SK-N-MC (cell line): ENCODE measurements at regions not wholly inside any gene's neighbourhood (a gene's known extent, or its start where the extent isn't known, plus 50 kb on each side); places are given as distances from the start of the nearest gene placed in this dataset.
A peak's percentile ranks its signal among the peaks of the same experiment; 100 is the strongest.

ENCODE experiments used
- DNase-seq: peaks from one replicate; pipeline ENCODE4 v3.0.0-alpha.2; 2011; ENCODE audit warnings: low read depth, low spot score
- H3K27ac ChIP-seq: fragments of 200-600 bp; sonication (generic); 2 replicates; pipeline ENCODE4 v1.5.1; 2016; ENCODE audit warnings: mixed run types
- H3K36me3 ChIP-seq: fragments of 200-600 bp; sonication (generic); 2 replicates; pipeline ENCODE4 v1.6.1; 2017; ENCODE audit warnings: antibody characterized with exemption, low read length, mixed read lengths; ENCODE audit not compliant: insufficient read depth
- H3K4me3 ChIP-seq: fragments of 200-600 bp; sonication (generic); 2 replicates; pipeline ENCODE4 v1.5.1; 2016
- H3K9ac ChIP-seq: fragments of 200-600 bp; sonication (generic); 2 replicates; pipeline ENCODE4 v1.8.0; 2017; ENCODE audit warnings: mixed run types, mixed read lengths; ENCODE audit not compliant: insufficient read length
- H3K9me3 ChIP-seq: fragments of 200-600 bp; sonication (generic); 2 replicates; pipeline ENCODE4 v1.6.1; 2017; ENCODE audit warnings: low read depth, mild to moderate bottlenecking, antibody characterized with exemption, low read length, moderate library complexity, mixed read lengths
- EZH2 ChIP-seq: fragments of 200-600 bp; sonication (generic); IDR thresholded peaks from one replicate; pipeline ENCODE4 v1.6.1; 2017; ENCODE audit warnings: antibody characterized with exemption
- FOXP2 ChIP-seq: optimal IDR thresholded peaks from 2 replicates; pipeline ENCODE3; 2011; ENCODE audit warnings: mild to moderate bottlenecking, moderate library complexity; ENCODE audit not compliant: insufficient read depth; ENCODE audit errors: extremely low read length, control extremely low read depth
- POLR2AphosphoS5 ChIP-seq: IDR thresholded peaks from 2 replicates; pipeline ENCODE4 v1.6.1; 2012; ENCODE audit warnings: mild to moderate bottlenecking, low read depth, low read length, borderline replicate concordance

DNA sequence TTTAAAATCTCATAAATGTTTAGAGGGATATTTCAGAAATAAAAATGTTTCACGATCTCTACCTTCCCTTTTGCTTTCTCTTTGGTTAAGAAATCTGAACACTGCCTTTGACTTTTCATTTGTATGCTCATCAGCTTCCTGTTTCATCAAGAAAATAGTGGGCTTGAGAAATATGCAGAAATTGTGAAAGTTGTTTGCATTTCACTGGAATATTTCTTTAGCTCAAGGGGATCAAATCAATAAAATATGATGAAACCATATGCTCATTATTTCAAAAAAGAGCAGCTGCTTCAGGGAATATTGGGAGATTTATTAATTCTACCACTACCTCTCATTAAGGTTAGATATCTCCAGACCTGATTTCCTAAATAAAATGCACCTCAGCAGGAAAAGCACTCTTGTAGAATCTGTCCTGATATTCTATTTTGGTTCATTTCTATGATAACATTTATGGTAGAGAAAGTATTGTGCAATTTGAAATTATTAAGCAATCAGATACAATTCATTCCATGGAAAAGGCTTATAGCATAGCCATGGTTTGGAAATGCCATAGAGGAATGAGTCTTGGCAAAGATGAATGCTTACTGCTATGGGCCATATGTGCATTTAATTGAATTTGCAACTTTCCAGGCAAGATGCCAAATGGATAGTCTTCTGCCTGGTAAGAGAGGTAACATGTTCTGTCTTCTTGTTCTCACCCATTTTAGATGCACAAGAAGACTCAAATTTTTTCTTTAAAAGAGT is 212.6 kb upstream of the SLC16A7 start:
- Histone ChIP-seq H3K4me3 (peak overlapping the region; percentile 81), H3K27ac (peak overlapping the region; percentile 99), H3K9ac (peak overlapping the region; percentile 78), H3K9me3 (no peaks in the 10 kb centered on the region), H3K36me3 (no peaks in the 10 kb centered on the region)
- DNase-seq = peak; percentile 95
- TF ChIP-seq POLR2AphosphoS5 = no peak
- TF ChIP-seq EZH2 = no peak
- no peak for TF ChIP-seq FOXP2

- DNase-seq = no peak
- H3K9me3 ChIP-seq = no peaks in the 10 kb centered on the region
- TF ChIP-seq FOXP2 = no peak
- no peak for TF ChIP-seq POLR2AphosphoS5
- no peak for TF ChIP-seq EZH2
- peak overlapping the region; percentile 99 for H3K27ac ChIP-seq
- H3K4me3 ChIP-seq = peak overlapping the region; percentile 81
- H3K9ac ChIP-seq = peak overlapping the region; percentile 78
- no peaks in the 10 kb centered on the region for H3K36me3 ChIP-seq
Observed at GRCh38 chr12:59382282-59383078, 213.3 kb upstream of the SLC16A7 start.

DNA sequence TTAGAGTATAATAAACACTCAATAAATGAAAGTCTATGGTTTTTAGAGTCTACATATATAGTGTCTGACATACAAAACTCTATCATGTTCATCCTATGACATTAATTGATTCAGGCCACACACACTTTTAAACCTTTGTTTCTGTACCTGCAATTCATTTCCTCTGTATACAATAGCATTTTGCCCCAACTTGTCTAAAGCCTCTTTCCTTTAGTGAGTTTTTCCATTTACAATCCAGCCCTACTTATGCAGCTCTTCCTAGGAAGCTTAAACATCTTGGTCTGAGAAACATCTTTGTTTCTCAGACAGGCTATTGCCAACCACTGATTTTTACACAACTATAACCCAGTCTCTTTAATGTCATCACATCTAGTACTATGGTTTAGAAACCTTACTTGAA is 214.7 kb upstream of the SLC16A7 start:
- Histone ChIP-seq H3K9me3 (no peaks in the 10 kb centered on the region), H3K9ac (no peak overlapping the region), H3K27ac (peak overlapping the region; percentile 30; the same call in 1 of the 2 replicates), H3K4me3 (no peak overlapping the region), H3K36me3 (no peaks in the 10 kb centered on the region)
- no peak for DNase-seq
- no peak for TF ChIP-seq FOXP2
- TF ChIP-seq EZH2 = no peak
- no peak for TF ChIP-seq POLR2AphosphoS5

GRCh38 chr12:59375633-59376032 is 220.2 kb upstream of the SLC16A7 start:
- Histone ChIP-seq H3K9me3 (no peaks in the 10 kb centered on the region), H3K9ac (no peak overlapping the region), H3K27ac (no peak overlapping the region), H3K4me3 (no peak overlapping the region), H3K36me3 (no peaks in the 10 kb centered on the region)
- TF ChIP-seq FOXP2 (no peak), EZH2 (no peak), POLR2AphosphoS5 (no peak)
- no peak for DNase-seq

DNA sequence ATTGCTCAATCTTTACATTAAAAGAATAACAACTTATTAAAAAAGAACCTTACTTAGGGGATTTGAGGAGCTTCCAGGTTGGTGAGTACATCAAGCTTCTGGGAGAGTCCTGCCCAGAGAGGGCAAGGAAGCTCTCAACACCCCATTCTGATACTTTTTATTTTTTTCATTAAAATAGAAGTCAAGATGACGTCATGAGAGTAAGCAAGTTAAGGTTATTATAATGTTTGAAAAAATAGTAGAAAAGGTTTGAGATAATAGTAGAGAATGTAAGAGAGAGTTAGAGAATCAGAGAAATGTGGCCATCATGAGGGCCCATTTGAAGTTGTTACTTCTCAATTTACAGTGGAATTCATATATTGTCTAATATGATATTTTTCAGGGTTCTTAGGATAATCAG is 221.0 kb upstream of the SLC16A7 start:
- Histone ChIP-seq H3K9me3 (no peaks in the 10 kb centered on the region), H3K9ac (no peak overlapping the region), H3K27ac (no peak overlapping the region), H3K4me3 (no peak overlapping the region), H3K36me3 (no peaks in the 10 kb centered on the region)
- TF ChIP-seq EZH2 (no peak), POLR2AphosphoS5 (no peak), FOXP2 (no peak)
- DNase-seq = no peak

- no peak for DNase-seq
- Histone ChIP-seq H3K27ac (no peak overlapping the region), H3K9me3 (no peaks in the 10 kb centered on the region), H3K9ac (no peak overlapping the region), H3K4me3 (no peak overlapping the region), H3K36me3 (no peaks in the 10 kb centered on the region)
- TF ChIP-seq POLR2AphosphoS5 (no peak), FOXP2 (no peak), EZH2 (no peak)
Observed at GRCh38 chr12:59372956-59373355, 222.9 kb upstream of the SLC16A7 start.

DNA sequence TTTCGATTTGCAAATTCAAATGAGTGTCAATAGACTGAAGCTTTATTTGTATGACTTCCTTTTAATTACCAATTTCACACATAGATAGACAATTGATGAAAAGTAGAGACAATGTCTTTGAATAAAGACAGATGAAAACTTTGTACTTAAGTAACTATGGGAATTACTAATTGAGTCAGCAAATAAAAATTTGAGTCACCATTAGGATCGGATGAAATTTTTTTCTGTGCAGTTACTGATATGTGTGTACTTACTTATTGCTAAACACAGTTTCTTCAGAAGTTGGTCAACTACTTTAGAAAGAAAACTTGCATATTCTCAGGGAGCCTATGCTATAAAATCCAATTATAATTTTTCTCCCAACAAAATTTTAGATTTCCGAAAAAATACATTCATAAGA is 224.9 kb upstream of the SLC16A7 start:
- Histone ChIP-seq H3K4me3 (no peak overlapping the region), H3K9ac (no peak overlapping the region), H3K9me3 (no peaks in the 10 kb centered on the region), H3K27ac (no peak overlapping the region), H3K36me3 (no peaks in the 10 kb centered on the region)
- TF ChIP-seq EZH2 = no peak
- TF ChIP-seq POLR2AphosphoS5 = no peak
- no peak for TF ChIP-seq FOXP2
- no peak for DNase-seq

GRCh38 chr12:59365133-59365532 is 230.7 kb upstream of the SLC16A7 start:
- Histone ChIP-seq H3K9me3 (no peaks in the 10 kb centered on the region), H3K4me3 (no peak overlapping the region), H3K9ac (no peak overlapping the region), H3K36me3 (no peaks in the 10 kb centered on the region), H3K27ac (no peak overlapping the region)
- DNase-seq = no peak
- no peak for TF ChIP-seq EZH2
